Trophoblast cell (in vitro differentiated cells and primary cell): ENCODE measurements at regions not wholly inside any gene's neighbourhood (a gene's known extent, or its start where the extent isn't known, plus 50 kb on each side); places are given as distances from the start of the nearest gene placed in this dataset.
"Not testable (repeated sequence)": the region's sequence is repeated elsewhere in the genome, so short reads cannot be mapped to it uniquely, and the experiment has no call there.

Source experiments
- DNase-seq, 2 donors: peaks; one replicate each; pipeline ENCODE4 v3.0.0-alpha.2; 2016
- H2AFZ ChIP-seq: 2 replicates; pipeline ENCODE4 v1.6.1; 2013; ENCODE audit warnings: low read length, moderate library complexity, mild to moderate bottlenecking; ENCODE audit not compliant: insufficient read depth, poor library complexity
- H2AK5ac ChIP-seq: 2 replicates; pipeline ENCODE4 v1.6.1; 2013; ENCODE audit warnings: mild to moderate bottlenecking, low read length
- H2BK120ac ChIP-seq: 2 replicates; pipeline ENCODE4 v1.6.1; 2013; ENCODE audit warnings: low read length, mild to moderate bottlenecking, moderate library complexity; ENCODE audit not compliant: insufficient read depth, poor library complexity
- H2BK12ac ChIP-seq: 2 replicates; pipeline ENCODE4 v1.6.1; 2013; ENCODE audit warnings: mild to moderate bottlenecking, low read length, moderate library complexity
- H2BK5ac ChIP-seq: 2 replicates; pipeline ENCODE4 v1.6.1; 2013; ENCODE audit warnings: low read length, low read depth, moderate library complexity, mild to moderate bottlenecking; ENCODE audit not compliant: poor library complexity
- H3K14ac ChIP-seq: 2 replicates; pipeline ENCODE4 v1.6.1; 2013; ENCODE audit warnings: mild to moderate bottlenecking, low read length
- H3K18ac ChIP-seq: 2 replicates; pipeline ENCODE4 v1.6.1; 2013; ENCODE audit warnings: mild to moderate bottlenecking, low read length
- H3K23ac ChIP-seq: 2 replicates; pipeline ENCODE4 v1.6.1; 2013; ENCODE audit warnings: low read length
- H3K27ac ChIP-seq: 2 replicates; pipeline ENCODE4 v1.5.1; 2013; ENCODE audit warnings: low read depth, mild to moderate bottlenecking, inconsistent platforms, low read length, moderate library complexity
- H3K27me3 ChIP-seq: 2 replicates; pipeline ENCODE4 v1.6.1; 2013; ENCODE audit warnings: inconsistent platforms, mild to moderate bottlenecking, low read length, moderate library complexity; ENCODE audit not compliant: insufficient read depth
- H3K36me3 ChIP-seq, 2 experiments: 1 replicate in 1 of 2; 2 replicates in 1 of 2; pipeline ENCODE4 v1.6.1; 2013; ENCODE audit warnings: low read length in 2 of 2, mild to moderate bottlenecking in 2 of 2, moderate library complexity in 1 of 2; ENCODE audit not compliant: insufficient read depth in 2 of 2, control insufficient read depth in 1 of 2
- H3K4ac ChIP-seq: 2 replicates; pipeline ENCODE4 v1.6.1; 2013; ENCODE audit warnings: low read depth, mild to moderate bottlenecking, low read length, moderate library complexity
- H3K4me1 ChIP-seq, 2 experiments: 1 replicate in 1 of 2; 2 replicates in 1 of 2; pipeline ENCODE4 v1.6.1; 2013; ENCODE audit warnings: low read length in 2 of 2, mild to moderate bottlenecking in 2 of 2, moderate library complexity in 1 of 2; ENCODE audit not compliant: insufficient read depth in 2 of 2, control insufficient read depth in 1 of 2
- H3K4me2 ChIP-seq: 2 replicates; pipeline ENCODE4 v1.6.1; 2013; ENCODE audit warnings: inconsistent platforms, mild to moderate bottlenecking, low read length, moderate library complexity
- H3K4me3 ChIP-seq: 2 replicates; pipeline ENCODE4 v1.5.1; 2013; ENCODE audit warnings: mild to moderate bottlenecking, low read depth, low read length, inconsistent platforms
- H3K79me1 ChIP-seq: one replicate; pipeline ENCODE4 v1.6.1; 2013; ENCODE audit warnings: low read length
- H3K79me2 ChIP-seq: 2 replicates; pipeline ENCODE4 v1.6.1; 2013; ENCODE audit warnings: low read length, mild to moderate bottlenecking; ENCODE audit not compliant: control insufficient read depth, insufficient read depth, poor library complexity
- H3K9ac ChIP-seq: 2 replicates; pipeline ENCODE4 v1.6.1; 2013; ENCODE audit warnings: mild to moderate bottlenecking, low read length
- H3K9me3 ChIP-seq: 2 replicates; pipeline ENCODE4 v1.6.1; 2013; ENCODE audit warnings: low read depth, mild to moderate bottlenecking, control low read depth, inconsistent platforms, low read length; ENCODE audit not compliant: insufficient read depth
- H4K12ac ChIP-seq: 2 replicates; pipeline ENCODE4 v1.6.1; 2013; ENCODE audit warnings: low read depth, mild to moderate bottlenecking, low read length, moderate library complexity
- H4K8ac ChIP-seq: 2 replicates; pipeline ENCODE4 v1.6.1; 2013; ENCODE audit warnings: low read depth, mild to moderate bottlenecking, low read length, moderate library complexity
- H4K91ac ChIP-seq: one replicate; pipeline ENCODE4 v1.6.1; 2013; ENCODE audit warnings: low read depth, mild to moderate bottlenecking, low read length, moderate library complexity
- WGBS: extraction: QIAGEN DNeasy Blood & Tissue Kit; methylation state at CpG from one replicate; pipeline ENCODE4 v1.1.7; 2013; ENCODE audit warnings: missing lambda C conversion rate; ENCODE audit not compliant: insufficient read length, insufficient coverage; ENCODE audit errors: extremely low coverage; 5-methylcytosine and 5-hydroxymethylcytosine counted together

GRCh38 chr15:66885281-66885915 lies 180.0 kb upstream of the SMAD3 start:
- H4K8ac ChIP-seq, result no peak overlapping the region
- H3K27me3 ChIP-seq, result no peaks in the 10 kb centered on the region
- no CpG with 5 or more reads among the region's 5 CpGs for whole genome bisulfite sequencing
- DNase-seq, result no peak
- H3K79me2 ChIP-seq, result peaks cover 2% of the 10 kb centered on the region
- H3K18ac ChIP-seq, result no peak overlapping the region
- H2BK12ac ChIP-seq, result peak overlapping the region; percentile 55
- no peak overlapping the region for H3K4ac ChIP-seq
- no peak overlapping the region for H3K23ac ChIP-seq
- H3K36me3 ChIP-seq, result no peaks in the 10 kb centered on the region
- H2BK120ac ChIP-seq, result no peak overlapping the region
- no peak overlapping the region for H3K4me2 ChIP-seq
- H3K79me1 ChIP-seq, result peaks cover 25% of the 10 kb centered on the region
- peaks cover 10% of the 10 kb centered on the region for H3K9me3 ChIP-seq
- H3K4me3 ChIP-seq, result no peak overlapping the region
- H3K27ac ChIP-seq, result no peak overlapping the region
- no peak overlapping the region for H2BK5ac ChIP-seq
- H2AK5ac ChIP-seq, result peak overlapping the region; percentile 59
- peaks cover 17 to 24% of the 10 kb centered on the region in 2 experiments for H3K4me1 ChIP-seq
- no peak overlapping the region for H3K14ac ChIP-seq
- peak overlapping the region; percentile 20 for H4K91ac ChIP-seq
- H2AFZ ChIP-seq, result no peak overlapping the region
- H4K12ac ChIP-seq, result no peak overlapping the region
- no peak overlapping the region for H3K9ac ChIP-seq

- WGBS, result no CpG with 5 or more reads among the region's 9 CpGs
- Histone ChIP-seq H2AK5ac (no peak overlapping the region), H3K4me3 (no peak overlapping the region), H3K18ac (no peak overlapping the region), H3K4me2 (no peak overlapping the region), H3K79me2 (peaks cover 2% of the 10 kb centered on the region), H4K91ac (no peak overlapping the region), H3K4ac (no peak overlapping the region), H4K12ac (no peak overlapping the region), H3K9me3 (peaks cover 10% of the 10 kb centered on the region), H3K27ac (no peak overlapping the region), H3K9ac (no peak overlapping the region), H3K14ac (no peak overlapping the region), H3K4me1 (peaks cover 17 to 24% of the 10 kb centered on the region in 2 experiments), H3K36me3 (no peaks in the 10 kb centered on the region), H2BK12ac (no peak overlapping the region), H3K79me1 (peaks cover 25% of the 10 kb centered on the region), H2BK120ac (no peak overlapping the region), H3K23ac (no peak overlapping the region), H2AFZ (no peak overlapping the region), H3K27me3 (no peaks in the 10 kb centered on the region), H2BK5ac (no peak overlapping the region), H4K8ac (no peak overlapping the region)
- DNase-seq, result no peak
Observed at GRCh38 chr15:66886241-66886675, 179.1 kb upstream of the SMAD3 start.

GRCh38 chr15:66886686-66887273 lies 178.6 kb upstream of the SMAD3 start:
- H3K14ac ChIP-seq, result no peak overlapping the region

GRCh38 chr15:66889298-66889697 lies 176.1 kb upstream of the SMAD3 start:
- H3K9ac ChIP-seq, DNase-seq, H3K4ac ChIP-seq: not testable (repeated sequence)

More at GRCh38 chr15:66886686-66887273, 178.6 kb upstream of the SMAD3 start:
- no CpG with 5 or more reads among the region's 7 CpGs for WGBS
- Histone ChIP-seq H3K4ac (no peak overlapping the region), H3K9ac (no peak overlapping the region), H2BK12ac (no peak overlapping the region), H3K23ac (no peak overlapping the region), H3K79me1 (peaks cover 25% of the 10 kb centered on the region), H2AK5ac (no peak overlapping the region), H3K36me3 (no peaks in the 10 kb centered on the region), H3K4me3 (no peak overlapping the region), H4K91ac (no peak overlapping the region), H3K9me3 (peaks cover 10% of the 10 kb centered on the region), H3K27ac (no peak overlapping the region), H2AFZ (no peak overlapping the region), H2BK5ac (no peak overlapping the region), H4K12ac (no peak overlapping the region), H3K27me3 (no peaks in the 10 kb centered on the region), H4K8ac (no peak overlapping the region), H3K79me2 (peaks cover 2% of the 10 kb centered on the region), H3K4me1 (peaks cover 16 to 19% of the 10 kb centered on the region in 2 experiments), H3K4me2 (no peak overlapping the region), H3K18ac (no peak overlapping the region), H2BK120ac (no peak overlapping the region)
- no peak for DNase-seq

More at GRCh38 chr15:66889298-66889697, 176.1 kb upstream of the SMAD3 start:
- not testable (repeated sequence) for H2BK120ac ChIP-seq, H3K27me3 ChIP-seq, H3K14ac ChIP-seq, H3K4me2 ChIP-seq, H3K4me1 ChIP-seq, H3K27ac ChIP-seq, H3K9me3 ChIP-seq, H2AFZ ChIP-seq, H3K36me3 ChIP-seq, H4K91ac ChIP-seq, H3K79me2 ChIP-seq, H4K8ac ChIP-seq, H3K23ac ChIP-seq, H2BK12ac ChIP-seq, H2AK5ac ChIP-seq, H4K12ac ChIP-seq, H2BK5ac ChIP-seq, H3K79me1 ChIP-seq, H3K4me3 ChIP-seq, H3K18ac ChIP-seq
